ENCODE measurements at regions not wholly inside any gene's neighbourhood (a gene's known extent, or its start where the extent isn't known, plus 50 kb on each side); places are given as distances from the start of the nearest gene placed in this dataset.
"Not testable (repeated sequence)": the region's sequence is repeated elsewhere in the genome, so short reads cannot be mapped to it uniquely, and the experiment has no call there.

DNA sequence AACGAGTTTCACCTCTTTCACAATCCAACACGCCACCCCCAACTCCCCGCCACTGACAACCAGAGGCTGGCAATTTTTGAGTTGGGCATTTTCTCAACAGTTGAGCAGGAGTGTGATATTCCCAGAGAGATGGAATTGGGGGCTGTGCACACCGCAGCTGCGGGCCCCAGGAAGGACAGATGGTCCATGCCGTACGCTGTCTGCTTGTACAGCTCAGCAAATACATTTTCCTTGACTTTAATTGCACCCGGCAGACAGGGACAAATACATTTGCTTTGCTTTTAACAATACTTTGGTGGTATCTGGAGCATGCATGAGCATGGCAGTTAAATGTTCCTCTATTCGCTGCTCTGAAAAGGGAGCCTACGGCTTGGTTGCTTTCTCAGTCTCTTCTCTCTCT, 354.2 kb upstream of the DPP6 start:
- intact Hi-C loops (cut with DNase I; ENCODE audit: low total_unique reads): no loop called here
- Histone ChIP-seq H3K4me1 (no peaks in the 10 kb centered on the region), H3K27me3 (replicated peaks in 1 of 7) (no peaks in the 10 kb centered on the region), H3K9me3 (peaks cover 0 to 16% (median 4%) of the 10 kb centered on the region in 8 donors), H3K27ac (no peak overlapping the region), H3K36me3 (no peaks in the 10 kb centered on the region), H3K4me3 (no peak overlapping the region)
- TF ChIP-seq POLR2AphosphoS5 (IDR thresholded peaks at IDR 0.05): no peak
- DNase-seq: no peak
- WGBS, 5 donors: 80 to 91% (median 88%) methylated on average over 10 of the region's 10 CpGs

DNA sequence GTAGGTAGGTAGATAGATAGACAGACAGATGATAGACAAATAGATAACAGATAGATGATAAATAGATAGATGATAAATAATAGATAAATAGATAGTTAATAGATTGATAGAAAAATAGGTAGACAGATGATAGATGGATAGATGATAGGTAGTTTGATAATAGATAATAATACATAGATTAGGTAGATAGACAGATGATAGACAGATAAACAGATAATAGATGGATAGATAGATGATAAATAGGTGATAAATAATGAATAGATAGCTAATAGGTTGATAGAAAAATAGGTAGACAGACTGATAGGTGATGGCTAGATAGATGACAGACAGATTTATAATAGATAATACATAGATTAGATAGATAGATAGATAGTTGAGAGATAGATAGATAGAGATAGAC, 350.5 kb upstream of the DPP6 start:
- no peaks in the 10 kb centered on the region for H3K36me3 ChIP-seq
- peaks cover 0 to 15% (median 1%) of the 10 kb centered on the region in 8 donors for H3K9me3 ChIP-seq
- no peak overlapping the region for H3K4me3 ChIP-seq
- DNase-seq: no peak
- H3K4me1 ChIP-seq: no peaks in the 10 kb centered on the region
- no peak for TF ChIP-seq POLR2AphosphoS5 (IDR thresholded peaks at IDR 0.05)
- intact Hi-C loops (cut with DNase I; ENCODE audit: low total_unique reads): no loop called here
- no peak overlapping the region for H3K27ac ChIP-seq
- no peaks in the 10 kb centered on the region for H3K27me3 ChIP-seq (replicated peaks in 1 of 7)

GRCh38 chr7:153723892-153724291, 328.3 kb upstream of the DPP6 start:
- H3K4me3 ChIP-seq; H3K27me3 ChIP-seq (replicated peaks in 1 of 7); H3K27ac ChIP-seq; H3K4me1 ChIP-seq; H3K36me3 ChIP-seq; intact Hi-C loops (cut with DNase I; ENCODE audit: low total_unique reads); H3K9me3 ChIP-seq; DNase-seq: not testable (repeated sequence)
- WGBS, 5 donors: 39 to 100% (median 73%) methylated on average over 1 to 2 of the region's 2 CpGs

DNA sequence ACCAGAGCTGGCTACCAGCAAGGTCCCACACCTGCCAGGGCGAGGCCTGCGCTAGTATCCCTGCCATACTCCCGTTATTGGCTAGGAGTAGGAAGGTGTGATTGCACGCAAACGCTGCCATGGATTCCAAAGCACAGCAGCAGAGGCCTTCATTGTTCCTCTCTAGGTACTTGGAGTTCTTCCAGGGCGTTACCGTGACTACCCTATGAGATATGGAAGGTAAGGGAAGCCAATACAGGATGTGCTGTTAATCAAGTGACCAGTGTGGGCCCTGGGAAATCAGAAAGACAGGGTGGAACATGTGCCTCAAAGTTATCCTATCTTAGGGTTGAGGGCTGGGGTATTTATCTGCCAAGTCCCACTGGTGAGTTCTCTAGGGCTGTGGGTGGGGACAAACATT, 320.7 kb upstream of the DPP6 start:
- H3K36me3 ChIP-seq; H3K4me1 ChIP-seq; intact Hi-C loops (cut with DNase I; ENCODE audit: low total_unique reads); H3K27ac ChIP-seq; H3K27me3 ChIP-seq (replicated peaks in 1 of 7); H3K4me3 ChIP-seq; DNase-seq: not testable (repeated sequence)
- WGBS, 5 donors: 83 to 92% (median 87%) methylated on average over 4 to 7 of the region's 7 CpGs
- peaks cover 0 to 14% (median 0%) of the 10 kb centered on the region in 8 donors for H3K9me3 ChIP-seq

GRCh38 chr7:153743434-153743833, 308.8 kb upstream of the DPP6 start:
- H3K36me3 ChIP-seq; H3K4me1 ChIP-seq; H3K27ac ChIP-seq; DNase-seq; H3K4me3 ChIP-seq; H3K9me3 ChIP-seq; intact Hi-C loops (cut with DNase I; ENCODE audit: low total_unique reads); H3K27me3 ChIP-seq (replicated peaks in 1 of 7): not testable (repeated sequence)
- 56 to 79% (median 65%) methylated on average over 2 of the region's 2 CpGs for WGBS, 5 donors

GRCh38 chr7:153747969-153748368, 304.2 kb upstream of the DPP6 start:
- H3K27ac ChIP-seq; intact Hi-C loops (cut with DNase I; ENCODE audit: low total_unique reads); H3K27me3 ChIP-seq (replicated peaks in 1 of 7); H3K4me3 ChIP-seq; DNase-seq; H3K36me3 ChIP-seq; H3K4me1 ChIP-seq: not testable (repeated sequence)
- peaks cover 0 to 12% (median 0%) of the 10 kb centered on the region in 8 donors for H3K9me3 ChIP-seq
- WGBS, 5 donors: 13 to 31% (median 17%) methylated on average over 8 to 21 of the region's 21 CpGs
- peak in 1 of 3 donors; percentile 10 for TF ChIP-seq POLR2AphosphoS5 (IDR thresholded peaks at IDR 0.05)

DNA sequence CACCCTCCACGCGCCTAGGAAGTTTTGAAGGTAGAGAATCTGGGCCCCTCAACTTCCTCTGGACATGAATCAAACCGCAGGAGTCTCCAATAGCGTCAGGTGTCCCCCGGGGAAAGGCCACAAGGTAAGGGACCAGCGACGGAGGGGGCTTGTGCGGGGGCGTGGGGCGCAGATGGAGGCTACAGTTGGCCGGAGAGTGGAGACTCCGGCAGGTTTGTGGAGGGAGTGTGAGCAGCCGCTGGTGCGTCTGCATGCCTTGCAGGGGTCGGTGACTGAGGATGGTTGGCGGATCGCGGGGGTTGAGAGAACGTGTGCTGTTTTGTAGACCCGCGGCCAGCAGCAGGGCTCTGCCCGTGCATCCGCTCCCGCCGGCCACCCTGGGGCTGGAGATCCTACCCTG, 303.3 kb upstream of the DPP6 start:
- Histone ChIP-seq H3K9me3 (peaks cover 0 to 12% (median 0%) of the 10 kb centered on the region in 8 donors), H3K4me3 (peak overlapping the region in 3 of 8 donors; percentile 12 to 24 (median 13))
- intact Hi-C loops (cut with DNase I; ENCODE audit: low total_unique reads); H3K36me3 ChIP-seq; H3K4me1 ChIP-seq; H3K27ac ChIP-seq; DNase-seq; H3K27me3 ChIP-seq (replicated peaks in 1 of 7): not testable (repeated sequence)
- 7 to 19% (median 17%) methylated on average over 9 to 23 of the region's 25 CpGs for WGBS, 5 donors

GRCh38 chr7:153765869-153766268, 286.3 kb upstream of the DPP6 start:
- H3K27ac ChIP-seq; H3K27me3 ChIP-seq (replicated peaks in 1 of 7); H3K4me3 ChIP-seq; DNase-seq; H3K4me1 ChIP-seq; H3K9me3 ChIP-seq; H3K36me3 ChIP-seq; intact Hi-C loops (cut with DNase I; ENCODE audit: low total_unique reads): not testable (repeated sequence)
- WGBS, 5 donors: 89 to 95% (median 92%) methylated on average over 3 of the region's 3 CpGs

- H3K4me3 ChIP-seq; H3K36me3 ChIP-seq; H3K4me1 ChIP-seq; intact Hi-C loops (cut with DNase I; ENCODE audit: low total_unique reads); H3K9me3 ChIP-seq; H3K27ac ChIP-seq; DNase-seq; H3K27me3 ChIP-seq (replicated peaks in 1 of 7): not testable (repeated sequence)
- WGBS, 5 donors: 60 to 82% (median 68%) methylated on average over 1 of the region's 1 CpG
These were observed 285.3 kb upstream of the DPP6 start for GRCh38 chr7:153766926-153767325.

All from spleen (tissue), 11 donors.